BE2C (cell line): ENCODE measurements at regions not wholly inside any gene's neighbourhood (a gene's known extent, or its start where the extent isn't known, plus 50 kb on each side); places are given as distances from the start of the nearest gene placed in this dataset.

ENCODE experiments used
- DNase-seq: peaks from one replicate; pipeline ENCODE4 v3.0.0-alpha.2; 2020
- H3K27me3 ChIP-seq: fragments of 250-450 bp; sonication (Bioruptor Pico); 2 replicates; pipeline ENCODE4 v1.5.1; 2020; ENCODE audit warnings: mild to moderate bottlenecking
- H3K36me3 ChIP-seq: fragments of 250-450 bp; sonication (Bioruptor Pico); 2 replicates; pipeline ENCODE4 v1.5.1; 2020; ENCODE audit warnings: mild to moderate bottlenecking
- H3K4me1 ChIP-seq: fragments of 250-450 bp; sonication (Bioruptor Pico); 2 replicates; pipeline ENCODE4 v1.5.1; 2020
- H3K4me3 ChIP-seq: 2 replicates; pipeline ENCODE4 v1.5.1; 2011; ENCODE audit warnings: low read depth, low read length
- H3K9me3 ChIP-seq: fragments of 250-450 bp; sonication (Bioruptor Pico); 2 replicates; pipeline ENCODE4 v1.5.1; 2020
- TF ChIP-seq, protein P1 (sequence below): IDR thresholded peaks from 2 replicates; pipeline ENCODE4 v1.5.1; 2012; ENCODE audit warnings: mild to moderate bottlenecking, low read depth, low read length

DNA sequence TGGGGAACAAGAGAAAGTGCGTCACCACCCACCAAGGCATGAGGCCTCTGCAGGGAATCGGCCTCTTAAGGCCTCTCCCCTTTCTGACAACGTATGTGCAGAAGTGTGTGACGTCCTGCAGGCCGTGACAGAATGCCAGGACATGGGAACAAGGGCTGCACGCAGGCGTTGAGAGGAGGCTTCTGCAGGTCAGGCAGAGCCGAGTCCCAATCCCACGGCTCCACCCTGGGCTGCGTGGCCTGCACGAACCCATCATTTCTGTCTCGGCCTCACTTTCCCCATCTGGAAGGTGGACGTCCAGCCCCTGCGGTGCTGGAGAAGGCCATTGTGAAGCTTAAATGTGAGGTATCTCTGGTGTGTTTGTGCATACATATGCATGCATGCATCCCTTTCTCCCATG, 61.8 kb downstream of the SHANK2 start:
- no peaks in the 10 kb centered on the region for H3K36me3 ChIP-seq
- no peaks in the 10 kb centered on the region for H3K9me3 ChIP-seq
- peaks cover 9% of the 10 kb centered on the region for H3K27me3 ChIP-seq
- TF ChIP-seq, protein P1, sequence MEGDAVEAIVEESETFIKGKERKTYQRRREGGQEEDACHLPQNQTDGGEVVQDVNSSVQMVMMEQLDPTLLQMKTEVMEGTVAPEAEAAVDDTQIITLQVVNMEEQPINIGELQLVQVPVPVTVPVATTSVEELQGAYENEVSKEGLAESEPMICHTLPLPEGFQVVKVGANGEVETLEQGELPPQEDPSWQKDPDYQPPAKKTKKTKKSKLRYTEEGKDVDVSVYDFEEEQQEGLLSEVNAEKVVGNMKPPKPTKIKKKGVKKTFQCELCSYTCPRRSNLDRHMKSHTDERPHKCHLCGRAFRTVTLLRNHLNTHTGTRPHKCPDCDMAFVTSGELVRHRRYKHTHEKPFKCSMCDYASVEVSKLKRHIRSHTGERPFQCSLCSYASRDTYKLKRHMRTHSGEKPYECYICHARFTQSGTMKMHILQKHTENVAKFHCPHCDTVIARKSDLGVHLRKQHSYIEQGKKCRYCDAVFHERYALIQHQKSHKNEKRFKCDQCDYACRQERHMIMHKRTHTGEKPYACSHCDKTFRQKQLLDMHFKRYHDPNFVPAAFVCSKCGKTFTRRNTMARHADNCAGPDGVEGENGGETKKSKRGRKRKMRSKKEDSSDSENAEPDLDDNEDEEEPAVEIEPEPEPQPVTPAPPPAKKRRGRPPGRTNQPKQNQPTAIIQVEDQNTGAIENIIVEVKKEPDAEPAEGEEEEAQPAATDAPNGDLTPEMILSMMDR: no peak
- H3K4me1 ChIP-seq: no peaks in the 10 kb centered on the region
- no peak overlapping the region for H3K4me3 ChIP-seq
- DNase-seq: no peak

DNA sequence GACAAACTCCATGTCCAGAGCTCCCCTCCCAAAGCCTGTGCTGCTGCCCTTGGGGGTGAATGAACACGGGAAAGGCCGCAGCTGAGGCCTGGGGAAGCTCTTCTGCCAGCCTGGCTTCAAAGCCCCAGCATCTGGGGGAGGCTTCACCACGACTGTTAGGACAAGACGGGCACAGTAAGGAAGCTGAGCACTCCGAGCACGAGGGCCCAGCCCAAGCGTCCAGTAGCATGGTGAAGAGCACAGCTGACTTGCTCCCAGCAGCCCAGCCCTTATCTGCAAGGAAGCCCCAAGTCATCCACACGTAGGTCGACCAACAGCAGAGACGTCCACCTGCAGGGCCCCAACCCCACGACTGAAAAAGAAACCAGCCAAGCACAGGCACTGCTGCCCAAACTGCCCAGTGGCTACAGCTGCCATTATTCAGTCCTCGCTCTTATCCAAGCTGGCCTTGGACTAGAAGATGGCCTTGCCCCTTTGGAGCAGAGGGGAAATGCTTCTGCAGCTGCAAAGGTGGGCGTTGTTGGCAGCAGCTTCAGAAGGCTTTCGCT, 62.5 kb downstream of the SHANK2 start:
- Histone ChIP-seq H3K9me3 (no peaks in the 10 kb centered on the region), H3K4me3 (no peak overlapping the region), H3K4me1 (no peaks in the 10 kb centered on the region), H3K36me3 (no peaks in the 10 kb centered on the region), H3K27me3 (peaks cover 9% of the 10 kb centered on the region)
- DNase-seq: no peak
- TF ChIP-seq, protein P1: no peak

DNA sequence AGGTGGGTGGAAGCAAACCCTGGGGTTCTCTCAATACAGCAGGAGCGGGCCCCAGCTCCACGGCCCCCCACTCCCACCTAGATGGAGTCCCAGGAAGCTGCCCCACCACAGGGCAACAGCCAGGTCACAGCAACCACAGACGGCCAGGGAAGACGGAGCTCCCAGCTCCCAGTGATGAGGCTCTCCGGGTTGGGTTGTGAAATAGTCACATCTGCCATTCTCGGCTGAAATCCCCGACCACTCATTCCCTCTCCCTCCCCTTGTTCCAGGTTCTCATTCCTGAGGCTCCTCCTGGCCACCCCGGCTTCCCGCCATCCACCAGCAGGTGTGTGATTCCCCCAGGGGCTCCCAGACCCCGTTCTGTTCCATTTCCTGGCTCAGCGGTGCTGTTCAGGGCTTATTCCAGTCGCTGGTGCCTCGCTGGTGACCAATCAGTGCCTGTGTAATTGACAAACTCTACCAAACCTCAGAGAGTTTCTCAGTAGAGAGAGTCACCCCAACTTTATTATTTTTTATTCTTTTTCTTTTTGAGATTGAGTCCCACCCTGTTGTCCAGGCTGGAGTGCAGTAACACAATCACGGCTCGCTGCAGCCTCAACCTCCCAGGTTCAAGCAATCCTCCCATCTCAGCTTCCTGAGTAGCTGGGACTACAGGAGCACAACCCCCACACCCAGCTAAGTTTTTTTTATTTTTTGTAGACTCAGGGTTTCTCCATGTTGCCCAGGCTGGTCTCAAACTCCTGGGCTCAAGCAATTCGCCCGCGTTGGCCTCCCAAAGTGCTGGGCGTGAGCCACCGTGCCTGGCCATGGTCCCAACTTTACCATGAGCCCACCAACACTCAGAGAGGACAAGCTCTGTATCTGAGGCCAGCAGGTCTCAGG, 63.2 kb downstream of the SHANK2 start:
- TF ChIP-seq, protein P1: no peak
- no peaks in the 10 kb centered on the region for H3K36me3 ChIP-seq
- DNase-seq: no peak
- peaks cover 6% of the 10 kb centered on the region for H3K27me3 ChIP-seq
- H3K4me1 ChIP-seq: no peaks in the 10 kb centered on the region
- H3K4me3 ChIP-seq: no peak overlapping the region
- no peaks in the 10 kb centered on the region for H3K9me3 ChIP-seq

DNA sequence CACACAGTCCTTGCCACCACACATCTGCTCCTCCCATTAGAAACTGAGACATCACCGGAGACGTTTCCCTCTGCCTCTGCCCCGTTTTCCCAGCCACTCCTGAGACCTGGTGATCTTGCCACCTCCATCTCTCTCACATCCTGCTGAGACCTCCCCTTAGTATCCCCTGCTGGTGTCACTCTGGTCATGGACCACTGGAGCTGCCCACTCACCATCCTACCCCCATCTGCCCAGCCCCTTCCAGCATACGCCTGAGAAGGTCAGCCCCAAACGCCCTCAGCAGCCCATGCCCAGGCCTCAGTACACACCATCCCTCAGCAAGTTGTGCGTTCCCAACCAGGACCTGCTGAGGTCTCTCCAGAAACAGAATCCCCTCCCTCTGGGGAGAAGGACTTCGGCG, 64.3 kb downstream of the SHANK2 start:
- Histone ChIP-seq H3K4me1 (no peaks in the 10 kb centered on the region), H3K36me3 (no peaks in the 10 kb centered on the region), H3K27me3 (no peaks in the 10 kb centered on the region; the same call in 1 of the 2 replicates), H3K4me3 (no peak overlapping the region), H3K9me3 (no peaks in the 10 kb centered on the region)
- TF ChIP-seq, protein P1: no peak
- DNase-seq: no peak

DNA sequence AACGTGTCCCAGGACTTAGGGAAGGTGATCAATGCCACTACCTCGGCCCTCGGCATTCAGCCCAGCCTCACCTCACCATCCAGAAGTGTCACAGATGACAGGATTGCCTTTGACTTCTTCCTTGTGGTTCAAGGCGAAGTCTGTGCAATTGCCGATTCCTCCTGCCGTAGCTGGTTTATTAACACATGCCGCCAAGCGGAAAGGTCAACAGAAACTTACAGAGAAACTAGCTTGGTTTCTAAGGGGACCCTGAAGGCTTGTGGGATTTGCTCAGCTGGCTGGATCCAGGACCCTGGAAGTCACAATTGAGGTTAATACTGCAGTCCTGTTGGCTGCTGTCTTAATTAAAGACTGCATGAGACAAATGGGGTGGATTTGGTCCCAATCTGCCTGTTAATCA, 65.6 kb downstream of the SHANK2 start:
- Histone ChIP-seq H3K36me3 (no peaks in the 10 kb centered on the region), H3K4me3 (no peak overlapping the region), H3K9me3 (no peaks in the 10 kb centered on the region), H3K4me1 (no peaks in the 10 kb centered on the region), H3K27me3 (no peaks in the 10 kb centered on the region)
- DNase-seq: no peak
- TF ChIP-seq, protein P1: no peak

DNA sequence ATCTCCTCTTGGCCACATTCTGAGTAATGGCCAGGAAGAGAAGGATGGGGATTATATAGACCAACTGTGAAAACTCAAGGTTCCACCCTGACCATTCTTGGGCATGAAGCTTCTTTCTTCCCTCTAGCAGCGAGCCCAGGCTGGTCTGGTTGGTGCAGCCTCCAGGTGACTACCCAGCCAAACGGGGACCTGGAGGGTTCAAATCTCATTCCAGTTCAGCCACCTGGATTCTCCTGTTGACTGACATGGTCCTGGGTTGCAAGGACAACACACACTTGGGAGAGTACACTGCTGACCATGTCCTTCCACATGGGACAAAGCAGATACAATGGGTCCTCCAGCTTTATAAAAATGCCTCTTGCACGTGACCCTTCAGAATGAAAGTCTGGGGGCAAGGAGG, 67.0 kb downstream of the SHANK2 start:
- no peaks in the 10 kb centered on the region for H3K36me3 ChIP-seq
- peaks cover 3% of the 10 kb centered on the region; the same call in 1 of the 2 replicates for H3K27me3 ChIP-seq
- TF ChIP-seq, protein P1: no peak
- H3K4me1 ChIP-seq: no peaks in the 10 kb centered on the region
- no peaks in the 10 kb centered on the region for H3K9me3 ChIP-seq
- H3K4me3 ChIP-seq: no peak overlapping the region
- DNase-seq: no peak
